T-cell (primary cell): ENCODE measurements at regions not wholly inside any gene's neighbourhood (a gene's known extent, or its start where the extent isn't known, plus 50 kb on each side); places are given as distances from the start of the nearest gene placed in this dataset.

Experiments used
- ATAC-seq, 4 experiments: fragments of 200-7000 bp in 3 of 4; fragments of 150-1000 bp in 1 of 4; cut with Tn5 transposase; replicated peaks in 1 of 4; 1 replicate in 3 of 4; 2 replicates in 1 of 4; pipeline ENCODE4 v1.10.0; 2021; ENCODE audit warnings: moderate library complexity in 3 of 4, mild to moderate bottlenecking in 2 of 4, moderate number of reproducible peaks in 1 of 4
- CTCF ChIA-PET, 2 donors: fragments of 300-600 bp; sonication (Branson Sonifier 250); formaldehyde crosslinking; loops; one replicate each; lab custom pipeline; 2022; ENCODE audit warnings: antibody characterized with exemption in 2 of 2; lab: Charles Lee
- POLR2A ChIA-PET, 2 donors: fragments of 300-600 bp; sonication (Branson Sonifier 250); formaldehyde crosslinking; loops; one replicate each; lab custom pipeline; 2022; ENCODE audit warnings: antibody characterized with exemption in 2 of 2; lab: Charles Lee
- DNase-seq, 35 experiments: peaks; one replicate each; pipeline versions ENCODE4 v3.0.0 to v3.0.0-alpha.2; 2013 to 2023
- H3K27ac ChIP-seq: one replicate; pipeline ENCODE4 v1.5.1; 2013; ENCODE audit warnings: low read length
- H3K27me3 ChIP-seq, 2 experiments: replicated peaks in 1 of 2; 1 replicate in 1 of 2; 2 replicates in 1 of 2; pipeline versions ENCODE4 v1.6.1 to v1.7.0; 2013; ENCODE audit warnings: low read length in 1 of 2, mixed read lengths in 1 of 2; ENCODE audit not compliant: control insufficient read depth in 2 of 2, insufficient read depth in 2 of 2; ENCODE audit errors: extremely low read depth in 1 of 2
- H3K36me3 ChIP-seq, 2 donors: 1 replicate in 1 of 2; 2 replicates in 1 of 2; pipeline versions ENCODE4 v1.6.1 to v1.7.0; 2013; ENCODE audit warnings: low read length in 1 of 2; ENCODE audit not compliant: control insufficient read depth in 2 of 2, insufficient read depth in 1 of 2; ENCODE audit errors: extremely low read depth in 1 of 2
- H3K4me1 ChIP-seq, 2 experiments: 1 replicate in 1 of 2; 2 replicates in 1 of 2; pipeline versions ENCODE4 v1.6.1 to v1.7.0; 2013; ENCODE audit warnings: low read length in 2 of 2, mixed read lengths in 1 of 2; ENCODE audit not compliant: insufficient read depth in 2 of 2, control insufficient read depth in 1 of 2; ENCODE audit errors: extremely low read depth in 1 of 2
- H3K4me3 ChIP-seq, 2 donors: 1 replicate in 1 of 2; 2 replicates in 1 of 2; pipeline versions ENCODE4 v1.5.1 to v1.7.0; 2013; ENCODE audit warnings: mild to moderate bottlenecking in 2 of 2, low read length in 1 of 2, moderate library complexity in 1 of 2; ENCODE audit not compliant: control insufficient read depth in 1 of 2; ENCODE audit errors: extremely low read depth in 1 of 2
- H3K9me3 ChIP-seq: 2 replicates; pipeline ENCODE4 v1.7.0; 2013
- H3K27ac Mint-ChIP-seq, 2 donors: one replicate each; pipeline ENCODE4 v1.8.0; 2020 to 2021; ENCODE audit warnings: mild to moderate bottlenecking in 2 of 2, mixed read lengths in 2 of 2
- H3K27me3 Mint-ChIP-seq, 2 donors: one replicate each; pipeline ENCODE4 v1.8.0; 2021 to 2022; ENCODE audit warnings: mixed read lengths in 2 of 2
- H3K36me3 Mint-ChIP-seq: one replicate; pipeline ENCODE4 v1.8.0; 2021; ENCODE audit warnings: mixed read lengths
- H3K4me1 Mint-ChIP-seq, 3 donors: one replicate each; pipeline ENCODE4 v1.8.0; 2020 to 2022; ENCODE audit warnings: mixed read lengths in 3 of 3, mild to moderate bottlenecking in 1 of 3
- H3K4me3 Mint-ChIP-seq, 3 donors: one replicate each; pipeline ENCODE4 v1.8.0; 2020 to 2022; ENCODE audit warnings: mild to moderate bottlenecking in 3 of 3, mixed read lengths in 3 of 3, moderate library complexity in 3 of 3
- H3K9me3 Mint-ChIP-seq, 3 donors: one replicate each; pipeline ENCODE4 v1.8.0; 2020 to 2022; ENCODE audit warnings: mixed read lengths in 3 of 3
- WGBS: methylation state at CpG from one replicate; pipeline ENCODE4 v1.1.5; 2013; ENCODE audit warnings: missing lambda C conversion rate; ENCODE audit not compliant: insufficient coverage; 5-methylcytosine and 5-hydroxymethylcytosine counted together

DNA sequence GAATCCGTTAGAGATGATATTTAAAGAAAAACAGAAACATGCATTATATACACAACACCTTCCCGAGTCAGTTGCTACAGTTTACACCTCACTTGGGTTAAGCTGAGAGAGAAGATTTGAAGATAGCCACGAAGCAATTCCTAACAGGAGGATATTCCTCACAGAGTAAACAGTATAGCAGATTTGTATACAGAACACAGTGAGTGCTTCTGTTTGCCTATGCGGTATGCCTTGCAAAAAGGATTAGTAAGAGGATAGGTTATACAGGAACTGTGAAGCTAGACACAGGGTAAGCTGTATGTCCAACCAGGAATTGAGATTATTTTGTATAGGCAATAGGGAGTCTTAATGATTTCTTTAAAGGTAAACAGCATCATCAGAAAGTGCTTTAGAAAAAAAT lies 471.8 kb downstream of the LIG4 start:
- 46% methylated on average over 2 of the region's 4 CpGs for WGBS
- H3K36me3 ChIP-seq = no peaks in the 10 kb centered on the region
- Mint-ChIP-seq H3K27me3 (no peaks in the 10 kb centered on the region), H3K9me3 (peaks cover 0 to 6% (median 0%) of the 10 kb centered on the region in 3 donors), H3K36me3 (no peaks in the 10 kb centered on the region), H3K4me1 (no peaks in the 10 kb centered on the region), H3K4me3 (no peak overlapping the region), H3K27ac (no peak overlapping the region)
- no peak overlapping the region for H3K4me3 ChIP-seq
- ATAC-seq (no peak), DNase-seq (no peak)
- no peak overlapping the region for H3K27ac ChIP-seq
- ChIA-PET POLR2A (no interaction called here), CTCF (no interaction called here)
- H3K4me1 ChIP-seq = no peaks in the 10 kb centered on the region
- no peaks in the 10 kb centered on the region for H3K27me3 ChIP-seq
- no peaks in the 10 kb centered on the region for H3K9me3 ChIP-seq

GRCh38 chr13:107743100-107743499 lies 472.2 kb downstream of the LIG4 start:
- ATAC-seq (no peak), DNase-seq (no peak)
- no peaks in the 10 kb centered on the region for H3K36me3 Mint-ChIP-seq
- ChIA-PET POLR2A (no interaction called here), CTCF (no interaction called here)
- H3K27ac Mint-ChIP-seq = no peak overlapping the region
- H3K4me3 ChIP-seq = no peak overlapping the region
- no peaks in the 10 kb centered on the region for H3K9me3 ChIP-seq
- no peaks in the 10 kb centered on the region for H3K4me1 Mint-ChIP-seq
- H3K36me3 ChIP-seq = no peaks in the 10 kb centered on the region
- H3K4me3 Mint-ChIP-seq = no peak overlapping the region
- H3K27me3 ChIP-seq = no peaks in the 10 kb centered on the region
- H3K27ac ChIP-seq = no peak overlapping the region
- WGBS = 80% methylated on average over 1 of the region's 3 CpGs
- H3K9me3 Mint-ChIP-seq = peaks cover 0 to 6% (median 0%) of the 10 kb centered on the region in 3 donors
- H3K27me3 Mint-ChIP-seq = no peaks in the 10 kb centered on the region
- H3K4me1 ChIP-seq = no peaks in the 10 kb centered on the region

- Histone ChIP-seq H3K27me3 (no peaks in the 10 kb centered on the region), H3K9me3 (no peaks in the 10 kb centered on the region), H3K27ac (no peak overlapping the region), H3K4me1 (no peaks in the 10 kb centered on the region), H3K4me3 (no peak overlapping the region), H3K36me3 (no peaks in the 10 kb centered on the region)
- Mint-ChIP-seq H3K4me3 (no peak overlapping the region), H3K27me3 (no peaks in the 10 kb centered on the region), H3K9me3 (peaks cover 0 to 5% (median 0%) of the 10 kb centered on the region in 3 donors), H3K4me1 (no peaks in the 10 kb centered on the region), H3K27ac (no peak overlapping the region), H3K36me3 (no peaks in the 10 kb centered on the region)
- ChIA-PET POLR2A (no interaction called here), CTCF (no interaction called here)
- no CpG with 5 or more reads among the region's 1 CpG for WGBS
- ATAC-seq (no peak), DNase-seq (no peak)
These were observed 472.8 kb downstream of the LIG4 start for GRCh38 chr13:107742544-107742943.

- Mint-ChIP-seq H3K4me1 (no peaks in the 10 kb centered on the region), H3K4me3 (no peak overlapping the region), H3K27me3 (no peaks in the 10 kb centered on the region), H3K9me3 (peaks cover 0 to 4% (median 2%) of the 10 kb centered on the region in 3 donors), H3K27ac (no peak overlapping the region), H3K36me3 (no peaks in the 10 kb centered on the region)
- ChIA-PET POLR2A (no interaction called here), CTCF (no interaction called here)
- Histone ChIP-seq H3K4me3 (no peak overlapping the region), H3K9me3 (no peaks in the 10 kb centered on the region), H3K4me1 (no peaks in the 10 kb centered on the region), H3K27ac (no peak overlapping the region), H3K36me3 (no peaks in the 10 kb centered on the region), H3K27me3 (no peaks in the 10 kb centered on the region)
- no peak for DNase-seq
- no peak for ATAC-seq
- WGBS = 75% methylated on average over 1 of the region's 4 CpGs
These were observed 477.3 kb downstream of the LIG4 start for GRCh38 chr13:107738004-107738403.

DNA sequence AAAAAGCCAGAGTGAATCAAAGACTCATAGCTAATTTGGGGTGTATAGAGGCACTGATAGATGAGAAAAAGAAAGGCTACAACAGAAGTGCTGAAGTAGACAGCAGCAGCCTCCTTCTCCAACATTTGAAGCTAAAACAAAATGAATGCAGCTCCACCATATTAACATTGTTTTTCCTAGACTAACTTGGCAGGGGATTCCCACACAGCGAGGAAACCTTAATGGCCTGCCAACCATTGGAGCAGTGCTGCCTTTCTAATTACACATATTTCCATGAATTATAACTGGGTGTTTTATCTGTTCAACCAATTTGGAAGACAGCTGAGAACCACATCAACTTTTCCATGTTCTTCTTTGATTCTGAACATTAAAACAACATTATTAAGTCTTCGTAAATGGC lies 478.6 kb downstream of the LIG4 start:
- no peak for ATAC-seq
- Histone ChIP-seq H3K4me3 (no peak overlapping the region), H3K9me3 (no peaks in the 10 kb centered on the region), H3K27ac (no peak overlapping the region), H3K27me3 (no peaks in the 10 kb centered on the region), H3K4me1 (no peaks in the 10 kb centered on the region), H3K36me3 (no peaks in the 10 kb centered on the region)
- CTCF ChIA-PET = no interaction called here
- POLR2A ChIA-PET = no interaction called here
- H3K4me1 Mint-ChIP-seq = no peaks in the 10 kb centered on the region
- H3K27me3 Mint-ChIP-seq = no peaks in the 10 kb centered on the region
- peaks cover 1 to 4% (median 2%) of the 10 kb centered on the region in 3 donors for H3K9me3 Mint-ChIP-seq
- WGBS = no CpG with 5 or more reads among the region's 2 CpGs
- no peaks in the 10 kb centered on the region for H3K36me3 Mint-ChIP-seq
- H3K27ac Mint-ChIP-seq = no peak overlapping the region
- no peak for DNase-seq
- H3K4me3 Mint-ChIP-seq = no peak overlapping the region

DNA sequence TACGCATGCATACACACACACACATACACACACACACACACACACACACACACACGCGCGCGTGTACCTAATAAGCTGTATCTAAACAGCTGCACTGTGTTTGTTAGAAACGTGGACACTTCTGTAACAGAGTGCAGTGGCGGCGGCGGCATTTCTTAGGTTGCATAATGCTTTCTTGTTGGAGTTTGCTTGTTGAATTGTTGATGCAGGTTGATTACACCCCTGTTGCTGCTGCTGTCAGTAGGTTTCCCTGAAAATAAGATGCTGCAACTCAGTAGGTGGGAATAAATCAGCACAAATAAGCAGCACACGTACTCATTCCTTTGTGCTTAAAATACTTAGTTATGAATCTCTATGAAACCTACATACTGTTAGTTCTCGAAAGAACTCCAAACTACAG lies 479.2 kb downstream of the LIG4 start:
- ChIA-PET CTCF (no interaction called here), POLR2A (no interaction called here)
- no peak overlapping the region for H3K27ac ChIP-seq
- Mint-ChIP-seq H3K36me3 (no peaks in the 10 kb centered on the region), H3K9me3 (peaks cover 2 to 5% (median 4%) of the 10 kb centered on the region in 3 donors), H3K4me1 (no peaks in the 10 kb centered on the region), H3K27ac (no peak overlapping the region), H3K4me3 (no peak overlapping the region), H3K27me3 (no peaks in the 10 kb centered on the region)
- no peaks in the 10 kb centered on the region for H3K9me3 ChIP-seq
- ATAC-seq = no peak
- no peak for DNase-seq
- H3K4me3 ChIP-seq = no peak overlapping the region
- no peaks in the 10 kb centered on the region for H3K27me3 ChIP-seq
- 68% methylated on average over 8 of the region's 11 CpGs for WGBS
- no peaks in the 10 kb centered on the region for H3K36me3 ChIP-seq
- no peaks in the 10 kb centered on the region for H3K4me1 ChIP-seq

DNA sequence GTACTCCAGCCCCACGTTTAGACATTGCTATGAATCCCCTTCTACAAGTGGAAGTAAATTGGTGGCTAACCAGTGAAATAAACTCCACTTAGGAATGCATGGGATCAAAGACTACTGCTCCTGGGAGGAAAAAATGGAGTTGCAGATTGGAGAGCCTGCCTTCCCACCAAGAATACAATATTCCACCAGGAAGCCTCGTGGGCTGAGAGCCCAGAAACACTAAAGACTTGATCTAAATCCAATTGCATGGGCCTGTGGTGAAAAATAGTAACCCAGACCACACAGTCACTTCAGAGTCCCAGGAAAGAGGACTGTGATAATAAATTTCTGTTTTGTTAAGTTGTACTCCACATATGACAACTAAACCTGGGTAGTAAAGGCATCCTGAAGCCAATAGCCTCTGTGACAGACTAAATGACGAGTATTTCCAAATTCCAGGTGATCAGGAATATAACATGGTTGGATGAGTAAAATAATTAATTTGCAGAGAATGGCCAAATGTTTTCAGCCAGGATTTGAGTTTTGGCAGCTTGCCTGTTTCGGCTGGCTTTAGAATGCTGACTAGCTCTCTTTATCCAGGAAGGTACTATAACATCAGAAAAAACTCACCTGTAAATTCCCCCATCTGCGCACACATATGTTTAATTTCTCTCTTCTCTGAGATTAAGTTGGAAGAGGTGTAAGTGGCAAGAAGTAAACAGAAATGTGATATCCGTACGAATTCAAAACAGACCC lies 480.3 kb downstream of the LIG4 start:
- ChIA-PET CTCF (no interaction called here), POLR2A (no interaction called here)
- Histone ChIP-seq H3K27me3 (no peaks in the 10 kb centered on the region), H3K4me1 (no peaks in the 10 kb centered on the region), H3K9me3 (no peaks in the 10 kb centered on the region), H3K36me3 (no peaks in the 10 kb centered on the region), H3K4me3 (no peak overlapping the region), H3K27ac (no peak overlapping the region)
- ATAC-seq (no peak), DNase-seq (no peak)
- Mint-ChIP-seq H3K36me3 (no peaks in the 10 kb centered on the region), H3K27ac (no peak overlapping the region), H3K4me3 (no peak overlapping the region), H3K9me3 (peaks cover 2 to 5% (median 4%) of the 10 kb centered on the region in 3 donors), H3K27me3 (no peaks in the 10 kb centered on the region), H3K4me1 (no peaks in the 10 kb centered on the region)
- 0% methylated on average over 1 of the region's 7 CpGs for WGBS
